Activated B cell treated with CpG ODN at 0.5 μM for 24 hours (primary cell): ENCODE measurements at regions not wholly inside any gene's neighbourhood (a gene's known extent, or its start where the extent isn't known, plus 50 kb on each side); places are given as distances from the start of the nearest gene placed in this dataset.

Experiments used
- ATAC-seq: fragments of 200-7000 bp; cut with Tn5 transposase; one replicate; pipeline ENCODE4 v1.10.0; 2021; ENCODE audit warnings: low read depth, mild to moderate bottlenecking, moderate library complexity
- CTCF ChIA-PET: fragments of 350-600 bp; sonication (Branson Sonifier 250); formaldehyde crosslinking; loops from one replicate; lab custom pipeline; 2021; ENCODE audit warnings: antibody characterized with exemption; lab: Charles Lee
- POLR2A ChIA-PET: fragments of 350-600 bp; sonication (Branson Sonifier 250); formaldehyde crosslinking; loops from one replicate; lab custom pipeline; 2021; ENCODE audit warnings: antibody characterized with exemption; lab: Charles Lee
- DNase-seq: peaks from one replicate; pipeline ENCODE4 v3.0.0; 2022
- H3K27ac Mint-ChIP-seq: one replicate; pipeline ENCODE4 v1.8.0; 2020; ENCODE audit warnings: mixed read lengths
- H3K27me3 Mint-ChIP-seq: one replicate; pipeline ENCODE4 v1.8.0; 2021; ENCODE audit warnings: mixed read lengths
- H3K36me3 Mint-ChIP-seq: one replicate; pipeline ENCODE4 v1.8.0; 2021; ENCODE audit warnings: low read depth, mixed read lengths
- H3K4me1 Mint-ChIP-seq: one replicate; pipeline ENCODE4 v1.8.0; 2021; ENCODE audit warnings: mixed read lengths
- H3K4me3 Mint-ChIP-seq: one replicate; pipeline ENCODE4 v1.8.0; 2020; ENCODE audit warnings: mild to moderate bottlenecking, mixed read lengths
- H3K9me3 Mint-ChIP-seq: one replicate; pipeline ENCODE4 v1.8.0; 2020; ENCODE audit warnings: mixed read lengths
- intact Hi-C: fragments of 100-400 bp; cut with micrococcal nuclease; formaldehyde crosslinking; loops from one replicate; pipeline ENCODE4 v1.15.1; 2024
- TF ChIP-seq, protein P1 (sequence below): fragments of 200-600 bp; IDR thresholded peaks from one replicate; pipeline ENCODE4 v1.8.0; 2022; ENCODE audit warnings: antibody characterized with exemption, mild to moderate bottlenecking

DNA sequence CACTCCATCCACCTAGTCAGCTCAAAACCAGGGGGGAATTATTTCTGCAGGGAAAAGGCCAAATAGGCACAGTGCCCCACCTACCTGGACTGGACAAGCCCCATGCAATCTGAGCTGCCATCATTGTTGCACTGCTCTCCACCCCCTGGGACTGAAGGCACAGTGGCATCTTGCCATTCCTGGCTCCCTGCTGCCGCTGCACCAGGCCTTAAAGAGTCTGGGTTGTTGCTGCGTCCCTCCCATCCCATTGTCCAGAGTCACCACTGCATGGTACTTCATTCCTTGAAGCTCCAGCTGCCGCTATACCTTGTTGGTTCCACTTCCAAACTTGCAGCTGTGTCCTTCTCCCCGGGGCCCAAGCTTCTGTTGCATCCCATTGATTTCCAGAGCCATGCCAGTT lies 629.7 kb downstream of the STIM2 start:
- intact Hi-C loops: no loop called here
- no peak overlapping the region for H3K4me3 Mint-ChIP-seq
- no peak overlapping the region for H3K27ac Mint-ChIP-seq
- no peak for ATAC-seq
- H3K9me3 Mint-ChIP-seq: no peaks in the 10 kb centered on the region
- TF ChIP-seq, protein P1, sequence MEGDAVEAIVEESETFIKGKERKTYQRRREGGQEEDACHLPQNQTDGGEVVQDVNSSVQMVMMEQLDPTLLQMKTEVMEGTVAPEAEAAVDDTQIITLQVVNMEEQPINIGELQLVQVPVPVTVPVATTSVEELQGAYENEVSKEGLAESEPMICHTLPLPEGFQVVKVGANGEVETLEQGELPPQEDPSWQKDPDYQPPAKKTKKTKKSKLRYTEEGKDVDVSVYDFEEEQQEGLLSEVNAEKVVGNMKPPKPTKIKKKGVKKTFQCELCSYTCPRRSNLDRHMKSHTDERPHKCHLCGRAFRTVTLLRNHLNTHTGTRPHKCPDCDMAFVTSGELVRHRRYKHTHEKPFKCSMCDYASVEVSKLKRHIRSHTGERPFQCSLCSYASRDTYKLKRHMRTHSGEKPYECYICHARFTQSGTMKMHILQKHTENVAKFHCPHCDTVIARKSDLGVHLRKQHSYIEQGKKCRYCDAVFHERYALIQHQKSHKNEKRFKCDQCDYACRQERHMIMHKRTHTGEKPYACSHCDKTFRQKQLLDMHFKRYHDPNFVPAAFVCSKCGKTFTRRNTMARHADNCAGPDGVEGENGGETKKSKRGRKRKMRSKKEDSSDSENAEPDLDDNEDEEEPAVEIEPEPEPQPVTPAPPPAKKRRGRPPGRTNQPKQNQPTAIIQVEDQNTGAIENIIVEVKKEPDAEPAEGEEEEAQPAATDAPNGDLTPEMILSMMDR: no peak
- no peaks in the 10 kb centered on the region for H3K4me1 Mint-ChIP-seq
- POLR2A ChIA-PET: no interaction called here
- no peaks in the 10 kb centered on the region for H3K36me3 Mint-ChIP-seq
- CTCF ChIA-PET: no interaction called here
- no peak for DNase-seq
- H3K27me3 Mint-ChIP-seq: no peaks in the 10 kb centered on the region

DNA sequence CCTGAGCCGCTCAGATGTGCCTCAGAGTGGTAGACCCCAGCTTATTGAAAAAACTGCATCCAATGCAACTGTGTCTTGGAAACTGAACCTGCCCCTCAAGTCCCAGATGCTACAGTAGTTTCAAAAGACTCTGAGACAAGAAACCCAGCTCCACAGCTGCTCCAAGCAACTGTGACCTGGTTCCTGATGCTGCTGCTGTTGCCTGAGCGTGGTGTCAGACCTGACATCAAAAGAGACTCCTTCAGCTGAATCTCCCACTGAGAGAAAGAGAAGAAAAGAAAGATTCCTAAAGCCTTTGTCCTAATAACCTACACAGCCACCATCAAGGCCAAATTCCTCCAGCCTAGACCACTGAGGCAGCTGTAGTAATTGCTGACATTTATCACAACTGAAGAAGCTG lies 630.1 kb downstream of the STIM2 start:
- Mint-ChIP-seq H3K4me3 (no peak overlapping the region), H3K27me3 (no peaks in the 10 kb centered on the region), H3K36me3 (no peaks in the 10 kb centered on the region), H3K9me3 (no peaks in the 10 kb centered on the region), H3K27ac (no peak overlapping the region), H3K4me1 (no peaks in the 10 kb centered on the region)
- TF ChIP-seq, protein P1: no peak
- POLR2A ChIA-PET: no interaction called here
- DNase-seq: no peak
- CTCF ChIA-PET: no interaction called here
- intact Hi-C loops: no loop called here
- no peak for ATAC-seq

DNA sequence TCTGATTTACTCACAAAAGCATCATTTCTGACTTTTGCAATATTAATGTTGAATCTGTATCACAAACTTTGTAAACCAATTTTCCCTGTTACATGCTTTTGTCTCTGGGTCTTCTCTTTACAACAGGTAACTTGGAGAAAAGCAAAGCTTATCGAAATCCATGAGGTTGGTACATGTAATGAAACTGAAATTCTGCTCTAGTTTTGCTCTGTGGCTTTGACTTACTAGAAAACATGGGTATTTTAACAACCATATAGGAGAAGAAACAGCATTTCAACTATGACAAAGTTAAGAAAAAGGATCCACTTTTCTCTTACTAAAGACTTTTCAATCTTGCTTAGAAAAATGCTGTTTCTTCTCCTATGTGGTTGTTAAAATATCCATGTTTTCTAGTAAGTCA lies 645.8 kb downstream of the STIM2 start:
- DNase-seq: no peak

DNA sequence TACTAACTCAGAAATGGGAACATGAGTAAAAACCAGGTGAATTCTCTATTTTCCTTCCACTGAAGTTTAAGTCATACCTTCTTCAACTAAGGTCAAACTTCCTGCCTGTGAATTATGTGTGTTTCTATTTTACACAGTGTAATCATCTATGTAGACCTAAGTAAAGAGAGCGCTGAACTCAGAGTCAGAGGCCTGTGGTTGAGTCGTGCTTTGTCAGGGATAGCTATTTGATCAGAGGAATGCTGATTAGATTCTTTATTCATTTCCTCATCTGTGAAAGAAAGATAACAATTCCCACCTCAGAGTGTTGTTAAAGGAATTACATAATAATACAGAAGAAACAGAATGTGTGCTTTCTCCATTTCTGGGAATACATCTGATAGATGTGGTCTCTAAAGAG lies 654.1 kb downstream of the STIM2 start:
- Mint-ChIP-seq H3K9me3 (peaks cover 4% of the 10 kb centered on the region), H3K27ac (no peak overlapping the region), H3K4me3 (no peak overlapping the region), H3K36me3 (no peaks in the 10 kb centered on the region), H3K27me3 (no peaks in the 10 kb centered on the region), H3K4me1 (no peaks in the 10 kb centered on the region)
- DNase-seq: no peak
- CTCF ChIA-PET: no interaction called here
- TF ChIP-seq, protein P1: no peak
- ATAC-seq: no peak
- intact Hi-C loops: no loop called here
- POLR2A ChIA-PET: no interaction called here

More for the DNA sequence above, 645.8 kb downstream of the STIM2 start:
- no peak for ATAC-seq
- TF ChIP-seq, protein P1: no peak
- POLR2A ChIA-PET: no interaction called here
- no peak overlapping the region for H3K4me3 Mint-ChIP-seq
- CTCF ChIA-PET: no interaction called here
- H3K9me3 Mint-ChIP-seq: no peaks in the 10 kb centered on the region
- H3K36me3 Mint-ChIP-seq: no peaks in the 10 kb centered on the region
- intact Hi-C loops: no loop called here
- H3K4me1 Mint-ChIP-seq: no peaks in the 10 kb centered on the region
- no peak overlapping the region for H3K27ac Mint-ChIP-seq
- H3K27me3 Mint-ChIP-seq: no peaks in the 10 kb centered on the region

DNA sequence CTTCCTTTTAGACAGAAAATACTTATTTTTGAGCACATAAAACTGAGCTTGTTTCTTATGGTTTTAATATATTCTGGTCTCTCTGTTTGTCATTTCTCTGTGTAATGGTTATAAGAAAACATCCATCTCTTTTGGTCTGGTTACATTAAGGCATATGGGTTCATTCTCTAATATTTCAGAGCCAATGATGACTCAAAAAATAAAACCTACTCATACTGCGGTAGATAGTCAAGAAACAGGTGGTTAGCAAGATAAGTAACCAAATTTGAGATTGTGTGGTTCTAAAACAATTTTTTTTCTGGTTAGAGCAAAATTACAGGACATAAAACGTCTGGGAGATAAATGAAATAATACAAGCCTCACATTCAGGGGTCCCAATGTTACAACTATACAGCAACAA lies 654.5 kb downstream of the STIM2 start:
- intact Hi-C loops: no loop called here
- no peaks in the 10 kb centered on the region for H3K27me3 Mint-ChIP-seq
- POLR2A ChIA-PET: no interaction called here
- DNase-seq: no peak
- H3K27ac Mint-ChIP-seq: no peak overlapping the region
- H3K9me3 Mint-ChIP-seq: peaks cover 4% of the 10 kb centered on the region
- CTCF ChIA-PET: no interaction called here
- no peak for ATAC-seq
- TF ChIP-seq, protein P1: no peak
- no peaks in the 10 kb centered on the region for H3K4me1 Mint-ChIP-seq
- H3K4me3 Mint-ChIP-seq: no peak overlapping the region
- H3K36me3 Mint-ChIP-seq: no peaks in the 10 kb centered on the region
